Caco-2 (cell line): ENCODE measurements at regions not wholly inside any gene's neighbourhood (a gene's known extent, or its start where the extent isn't known, plus 50 kb on each side); places are given as distances from the start of the nearest gene placed in this dataset.

Experiments used
- BruUV-seq: library from RNA; stranded (reverse); fragments of 400-500 nt; replicated peaks from 2 replicates; lab custom pipeline; 2021; lab: Mats Ljungman, UMichigan
- CTCF ChIA-PET: fragments of 300-600 bp; sonication (Branson Sonifier 250); formaldehyde crosslinking; loops from one replicate; lab custom pipeline; 2022; ENCODE audit warnings: antibody characterized with exemption; lab: Charles Lee
- POLR2A ChIA-PET: fragments of 300-600 bp; sonication (Branson Sonifier 250); formaldehyde crosslinking; loops from one replicate; lab custom pipeline; 2022; ENCODE audit warnings: antibody characterized with exemption; lab: Charles Lee
- DNase-seq, 2 experiments: peaks; one replicate each; pipeline versions ENCODE4 v3.0.0 to v3.0.0-alpha.2; 2020 to 2022
- H3K27me3 ChIP-seq: replicated peaks from 2 replicates; pipeline ENCODE4 v1.6.0; 2011; ENCODE audit warnings: low read length; ENCODE audit not compliant: control insufficient read depth, insufficient read depth
- H3K36me3 ChIP-seq: 2 replicates; pipeline ENCODE4 v1.5.1; 2011; ENCODE audit warnings: low read length; ENCODE audit not compliant: control insufficient read depth, insufficient read depth
- H3K4me1 ChIP-seq: fragments of 250-450 bp; sonication (Bioruptor Pico); 2 replicates; pipeline ENCODE4 v1.5.1; 2020; ENCODE audit warnings: mild to moderate bottlenecking
- H3K4me3 ChIP-seq: 2 replicates; pipeline ENCODE4 v1.5.1; 2011; ENCODE audit warnings: low read depth, mild to moderate bottlenecking, control low read depth, low read length
- H3K9me3 ChIP-seq: fragments of 250-450 bp; sonication (Bioruptor Pico); 2 replicates; pipeline ENCODE4 v1.5.1; 2020; ENCODE audit warnings: mild to moderate bottlenecking, moderate library complexity
- H3K27ac Mint-ChIP-seq: one replicate; pipeline ENCODE4 v1.8.0; 2022; ENCODE audit warnings: mixed read lengths; ENCODE audit not compliant: unreplicated experiment
- H3K27me3 Mint-ChIP-seq: one replicate; pipeline ENCODE4 v1.8.0; 2022; ENCODE audit warnings: mixed read lengths; ENCODE audit not compliant: insufficient read depth, unreplicated experiment
- H3K36me3 Mint-ChIP-seq: one replicate; pipeline ENCODE4 v1.8.0; 2022; ENCODE audit warnings: mild to moderate bottlenecking, mixed read lengths; ENCODE audit not compliant: insufficient read depth, unreplicated experiment
- H3K4me1 Mint-ChIP-seq: one replicate; pipeline ENCODE4 v1.8.0; 2022; ENCODE audit warnings: low read depth, mixed read lengths; ENCODE audit not compliant: unreplicated experiment
- H3K4me3 Mint-ChIP-seq: one replicate; pipeline ENCODE4 v1.8.0; 2022; ENCODE audit warnings: mild to moderate bottlenecking, moderate library complexity, mixed read lengths; ENCODE audit not compliant: unreplicated experiment
- H3K9me3 Mint-ChIP-seq: one replicate; pipeline ENCODE4 v1.8.0; 2022; ENCODE audit warnings: mixed read lengths; ENCODE audit not compliant: unreplicated experiment
- intact Hi-C: fragments of 100-400 bp; cut with micrococcal nuclease; formaldehyde crosslinking; loops from one replicate; pipeline ENCODE4 v1.10.0; 2022; ENCODE audit not compliant: unreplicated experiment
- TF ChIP-seq, protein P1 (sequence below), 2 experiments: fragments of 200-600 bp in 1 of 2; IDR thresholded peaks; 1 replicate in 1 of 2; 2 replicates in 1 of 2; pipeline versions ENCODE4 v1.5.1 to v1.8.0; 2011 to 2022; ENCODE audit warnings: antibody characterized with exemption in 1 of 2, control low read depth in 1 of 2, inconsistent platforms in 1 of 2, low read depth in 1 of 2, low read length in 1 of 2, mild to moderate bottlenecking in 1 of 2, moderate library complexity in 1 of 2; ENCODE audit not compliant: insufficient read depth in 1 of 2, severe bottlenecking in 1 of 2, unreplicated experiment in 1 of 2

DNA sequence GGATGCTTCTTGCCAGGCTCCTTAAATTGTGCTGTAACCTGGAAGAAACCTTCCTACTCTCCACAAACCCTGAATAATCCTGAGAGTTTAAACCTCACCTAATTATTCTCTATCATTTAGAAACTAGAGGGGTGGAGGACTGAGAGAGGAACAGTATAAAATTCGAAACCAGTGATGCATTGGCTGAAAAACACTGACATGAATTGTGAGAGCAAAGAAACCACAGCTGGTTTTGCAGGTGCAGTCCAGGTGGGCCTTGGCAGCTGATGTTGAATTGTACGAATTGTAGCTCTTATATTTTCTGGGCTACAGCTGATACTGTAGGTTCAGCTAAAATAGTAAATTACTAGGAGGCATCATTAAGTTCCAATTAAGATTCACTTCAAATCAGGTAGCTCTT is 227.0 kb upstream of the SLITRK5 start:
- no peaks in the 10 kb centered on the region for H3K36me3 ChIP-seq
- Mint-ChIP-seq H3K27me3 (no peaks in the 10 kb centered on the region), H3K27ac (no peak overlapping the region), H3K4me1 (no peaks in the 10 kb centered on the region), H3K36me3 (no peaks in the 10 kb centered on the region), H3K4me3 (no peak overlapping the region), H3K9me3 (peaks cover 8% of the 10 kb centered on the region)
- no peak for DNase-seq
- no peaks in the 10 kb centered on the region for H3K9me3 ChIP-seq
- no TSS peak for BruUV-seq
- TF ChIP-seq, protein P1, sequence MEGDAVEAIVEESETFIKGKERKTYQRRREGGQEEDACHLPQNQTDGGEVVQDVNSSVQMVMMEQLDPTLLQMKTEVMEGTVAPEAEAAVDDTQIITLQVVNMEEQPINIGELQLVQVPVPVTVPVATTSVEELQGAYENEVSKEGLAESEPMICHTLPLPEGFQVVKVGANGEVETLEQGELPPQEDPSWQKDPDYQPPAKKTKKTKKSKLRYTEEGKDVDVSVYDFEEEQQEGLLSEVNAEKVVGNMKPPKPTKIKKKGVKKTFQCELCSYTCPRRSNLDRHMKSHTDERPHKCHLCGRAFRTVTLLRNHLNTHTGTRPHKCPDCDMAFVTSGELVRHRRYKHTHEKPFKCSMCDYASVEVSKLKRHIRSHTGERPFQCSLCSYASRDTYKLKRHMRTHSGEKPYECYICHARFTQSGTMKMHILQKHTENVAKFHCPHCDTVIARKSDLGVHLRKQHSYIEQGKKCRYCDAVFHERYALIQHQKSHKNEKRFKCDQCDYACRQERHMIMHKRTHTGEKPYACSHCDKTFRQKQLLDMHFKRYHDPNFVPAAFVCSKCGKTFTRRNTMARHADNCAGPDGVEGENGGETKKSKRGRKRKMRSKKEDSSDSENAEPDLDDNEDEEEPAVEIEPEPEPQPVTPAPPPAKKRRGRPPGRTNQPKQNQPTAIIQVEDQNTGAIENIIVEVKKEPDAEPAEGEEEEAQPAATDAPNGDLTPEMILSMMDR (IDR thresholded peaks at IDR 0.05; ENCODE audit: insufficient read depth in 1 of 2, low read depth in 1 of 2, low read length in 1 of 2, severe bottlenecking in 1 of 2, unreplicated experiment in 1 of 2) = no peak
- ChIA-PET CTCF (no interaction called here), POLR2A (no interaction called here)
- intact Hi-C loops = no loop called here
- no peaks in the 10 kb centered on the region for H3K4me1 ChIP-seq
- H3K27me3 ChIP-seq = no peaks in the 10 kb centered on the region
- no peak overlapping the region for H3K4me3 ChIP-seq

DNA sequence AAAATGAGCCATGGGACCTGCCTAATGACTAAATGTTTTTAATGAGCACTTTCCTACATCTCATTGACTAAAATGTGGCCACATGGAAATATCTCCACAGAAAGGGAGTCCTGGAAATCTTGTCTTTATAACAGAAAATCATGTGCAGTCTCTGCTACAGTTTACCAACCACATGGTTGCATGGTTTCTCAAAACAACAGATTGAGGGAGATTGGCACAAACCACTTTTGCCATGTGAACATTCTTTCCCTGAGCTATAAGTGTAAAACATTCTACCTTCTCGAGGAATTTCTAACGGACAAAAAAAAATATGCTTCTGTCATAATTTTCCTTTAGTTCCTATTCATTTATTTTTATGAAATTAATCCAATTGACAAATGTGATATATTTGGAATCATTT is 218.9 kb upstream of the SLITRK5 start:
- TF ChIP-seq, protein P1 (IDR thresholded peaks at IDR 0.05; ENCODE audit: insufficient read depth in 1 of 2, low read depth in 1 of 2, low read length in 1 of 2, severe bottlenecking in 1 of 2, unreplicated experiment in 1 of 2) = no peak
- intact Hi-C loops = no loop called here
- Histone ChIP-seq H3K27me3 (no peaks in the 10 kb centered on the region), H3K4me3 (no peak overlapping the region), H3K36me3 (no peaks in the 10 kb centered on the region), H3K4me1 (no peaks in the 10 kb centered on the region), H3K9me3 (no peaks in the 10 kb centered on the region)
- H3K27ac Mint-ChIP-seq = no peak overlapping the region
- ChIA-PET CTCF (no interaction called here), POLR2A (no interaction called here)
- DNase-seq = no peak
- H3K27me3 Mint-ChIP-seq = no peaks in the 10 kb centered on the region
- no peaks in the 10 kb centered on the region for H3K4me1 Mint-ChIP-seq
- H3K36me3 Mint-ChIP-seq = no peaks in the 10 kb centered on the region
- H3K4me3 Mint-ChIP-seq = no peak overlapping the region
- BruUV-seq = no TSS peak
- H3K9me3 Mint-ChIP-seq = no peaks in the 10 kb centered on the region

DNA sequence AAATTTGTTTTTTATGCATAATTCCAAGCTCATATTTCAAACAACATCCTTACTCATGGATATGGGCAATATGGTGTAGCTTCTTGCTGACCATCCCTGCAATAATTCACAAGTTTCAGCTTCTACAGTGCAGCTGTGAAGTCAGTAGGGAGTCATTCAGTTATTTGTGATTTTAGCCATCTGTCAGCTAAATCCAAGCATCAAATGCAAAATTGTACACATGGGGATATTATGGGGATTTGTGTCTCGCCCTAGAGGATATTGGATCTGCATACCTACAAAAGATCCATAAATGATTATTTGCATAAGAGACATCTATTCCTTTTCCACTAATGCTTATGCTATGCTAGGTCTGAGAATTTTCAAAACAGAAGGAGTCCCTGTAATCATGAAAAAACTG is 217.9 kb upstream of the SLITRK5 start:
- no peaks in the 10 kb centered on the region for H3K36me3 ChIP-seq
- Mint-ChIP-seq H3K4me3 (no peak overlapping the region), H3K36me3 (no peaks in the 10 kb centered on the region), H3K9me3 (no peaks in the 10 kb centered on the region), H3K27ac (no peak overlapping the region), H3K27me3 (no peaks in the 10 kb centered on the region), H3K4me1 (no peaks in the 10 kb centered on the region)
- ChIA-PET POLR2A (no interaction called here), CTCF (no interaction called here)
- H3K4me3 ChIP-seq = no peak overlapping the region
- H3K9me3 ChIP-seq = no peaks in the 10 kb centered on the region
- BruUV-seq = no TSS peak
- intact Hi-C loops = no loop called here
- DNase-seq = no peak
- TF ChIP-seq, protein P1 (IDR thresholded peaks at IDR 0.05; ENCODE audit: insufficient read depth in 1 of 2, low read depth in 1 of 2, low read length in 1 of 2, severe bottlenecking in 1 of 2, unreplicated experiment in 1 of 2) = no peak
- no peaks in the 10 kb centered on the region for H3K4me1 ChIP-seq
- no peaks in the 10 kb centered on the region for H3K27me3 ChIP-seq
